Right ventricle myocardium superior (tissue), 1 donor: ENCODE measurements at regions not wholly inside any gene's neighbourhood (a gene's known extent, or its start where the extent isn't known, plus 50 kb on each side); places are given as distances from the start of the nearest gene placed in this dataset.

Experiments used
- ATAC-seq: fragments of 200-7000 bp; cut with Tn5 transposase; one replicate; pipeline ENCODE4 v1.9.1; 2020; ENCODE audit warnings: mild to moderate bottlenecking; ENCODE audit not compliant: poor library complexity
- DNase-seq: peaks from one replicate; pipeline ENCODE4 v3.0.0-alpha.2; 2020
- intact Hi-C: fragments of 100-400 bp; cut with DNase I; formaldehyde crosslinking; loops from one replicate; pipeline ENCODE4 v1.11.2; 2022
- donor health status: DM: no; HTN: yes; CAD: no; lungs with severe emphysema.

GRCh38 chr13:105063676-105064075, 1471.8 kb downstream of the EFNB2 start:
- DNase-seq, result no peak
- ATAC-seq, result no peak
- intact Hi-C loops, result no loop called here

DNA sequence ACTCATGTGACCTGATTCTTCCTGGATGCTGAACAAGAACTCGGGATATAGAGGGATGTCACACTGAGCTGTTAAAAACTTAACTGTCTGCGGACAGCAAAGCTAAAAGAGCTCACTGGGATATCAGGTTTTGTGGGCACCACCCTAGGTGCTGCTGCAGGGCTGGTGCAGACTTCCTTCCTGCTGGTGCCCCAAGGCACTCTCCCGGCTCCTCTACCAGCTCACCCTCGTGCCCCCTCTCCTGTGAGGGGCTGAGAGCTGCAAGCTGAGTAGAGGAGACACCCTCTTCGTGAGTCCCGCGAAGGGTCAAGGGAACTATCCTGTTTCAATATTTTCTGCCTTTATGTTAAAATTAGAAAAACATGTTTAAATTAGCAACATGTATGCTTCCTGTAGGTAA, 1475.7 kb downstream of the EFNB2 start:
- ATAC-seq (no peak), DNase-seq (no peak)
- intact Hi-C loops, result no loop called here

DNA sequence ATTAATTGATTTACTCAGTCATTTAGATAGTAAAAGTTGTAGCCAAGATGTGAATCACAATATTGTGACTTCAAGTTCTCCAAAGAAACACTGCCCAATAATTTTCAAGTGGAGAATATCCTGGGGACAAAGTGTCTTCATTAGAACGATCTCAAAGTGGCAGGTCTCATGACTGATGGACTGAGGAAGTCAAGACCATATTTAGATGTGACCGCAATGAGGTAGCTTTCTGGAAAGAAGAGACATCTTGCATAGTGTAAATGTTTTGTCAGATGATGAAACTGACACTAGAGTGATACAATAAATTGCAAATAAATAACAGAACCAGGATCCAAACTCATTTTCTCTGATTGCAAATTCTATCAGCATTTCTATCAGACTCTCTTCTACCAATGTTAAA, 1476.9 kb downstream of the EFNB2 start:
- intact Hi-C loops, result no loop called here
- ATAC-seq (no peak), DNase-seq (no peak)

GRCh38 chr13:105052711-105053110, 1482.8 kb downstream of the EFNB2 start:
- ATAC-seq (no peak), DNase-seq (no peak)
- intact Hi-C loops, result no loop called here

GRCh38 chr13:105050686-105051085, 1484.8 kb downstream of the EFNB2 start:
- ATAC-seq (no peak), DNase-seq (no peak)
- intact Hi-C loops, result no loop called here

- intact Hi-C loops, result no loop called here
- ATAC-seq (no peak), DNase-seq (no peak)
Observed at GRCh38 chr13:105048677-105049076, 1486.8 kb downstream of the EFNB2 start.

GRCh38 chr13:105047676-105048295, 1487.7 kb downstream of the EFNB2 start:
- intact Hi-C loops, result no loop called here
- no peak for ATAC-seq
- no peak for DNase-seq

GRCh38 chr13:105037110-105037509, 1498.4 kb downstream of the EFNB2 start:
- intact Hi-C loops, result no loop called here
- no peak for DNase-seq
- ATAC-seq, result no peak

DNA sequence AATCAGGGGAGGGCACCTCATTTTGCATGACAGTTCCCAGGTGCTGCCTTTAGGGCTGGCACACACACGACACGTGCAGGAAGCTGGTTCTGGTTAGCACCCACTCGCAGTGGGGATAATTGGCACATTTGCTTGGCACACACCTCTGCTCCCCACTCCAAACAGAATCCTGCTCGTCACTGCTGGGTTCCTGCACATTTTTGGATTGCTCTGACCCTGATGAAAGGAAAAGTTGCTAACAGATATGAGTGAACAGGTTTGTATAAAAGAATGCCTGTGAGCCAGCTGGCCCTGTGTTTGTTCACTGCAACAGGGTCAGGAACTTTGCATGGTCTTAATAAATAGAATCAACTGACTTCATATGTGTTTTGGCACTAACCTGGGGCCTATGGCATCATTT, 1500.4 kb downstream of the EFNB2 start:
- intact Hi-C loops, result no loop called here
- ATAC-seq (no peak), DNase-seq (no peak)

DNA sequence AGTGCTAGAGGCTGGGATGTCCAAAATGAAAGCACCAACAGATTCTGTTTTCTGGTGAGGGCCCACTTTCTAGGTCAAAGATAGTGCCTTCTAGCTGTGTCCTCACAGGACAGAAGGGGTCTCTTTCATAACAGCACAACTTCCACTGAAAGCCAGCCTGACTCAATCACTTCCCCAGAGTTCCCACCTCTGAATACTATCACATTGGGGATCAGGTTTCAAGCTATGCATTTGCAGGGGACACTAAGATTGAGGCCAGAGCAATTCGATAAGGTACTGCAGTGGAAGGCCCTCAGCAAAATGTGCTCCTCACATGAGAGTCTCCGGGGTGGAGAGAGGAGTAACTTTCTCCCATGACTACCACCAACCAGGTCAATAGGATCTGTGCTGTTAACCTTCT, 1501.5 kb downstream of the EFNB2 start:
- no peak for ATAC-seq
- intact Hi-C loops, result no loop called here
- no peak for DNase-seq

GRCh38 chr13:105031306-105031705, 1504.2 kb downstream of the EFNB2 start:
- intact Hi-C loops, result no loop called here
- DNase-seq (no peak), ATAC-seq (no peak)

- no peak for DNase-seq
- no peak for ATAC-seq
- intact Hi-C loops, result no loop called here
Observed at GRCh38 chr13:105030851-105031250, 1504.6 kb downstream of the EFNB2 start.

DNA sequence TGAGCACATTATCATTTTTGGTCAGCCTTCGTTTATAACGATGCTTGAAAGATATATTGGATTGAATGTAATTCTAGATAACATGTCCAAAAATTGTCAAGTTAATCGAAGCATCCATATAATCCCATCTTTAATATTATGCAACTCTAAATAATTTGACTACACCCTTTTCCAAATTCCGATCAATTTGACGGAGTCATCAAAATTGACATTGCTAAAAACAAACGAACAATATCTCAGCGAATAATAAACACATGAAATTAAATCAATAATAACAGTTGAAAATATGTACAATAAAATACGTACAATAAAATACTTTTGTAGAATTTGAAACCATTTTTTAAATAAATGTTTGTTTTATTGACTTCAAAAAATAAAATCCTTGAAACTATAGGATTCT, 1516.4 kb downstream of the EFNB2 start:
- ATAC-seq (no peak), DNase-seq (no peak)
- intact Hi-C loops, result no loop called here

- ATAC-seq, result no peak
- DNase-seq, result no peak
- intact Hi-C loops, result no loop called here
Observed at GRCh38 chr13:105016266-105016665, 1519.2 kb downstream of the EFNB2 start.

- intact Hi-C loops, result no loop called here
- no peak for ATAC-seq
- DNase-seq, result no peak
Observed at GRCh38 chr13:105008604-105009003, 1526.9 kb downstream of the EFNB2 start.

DNA sequence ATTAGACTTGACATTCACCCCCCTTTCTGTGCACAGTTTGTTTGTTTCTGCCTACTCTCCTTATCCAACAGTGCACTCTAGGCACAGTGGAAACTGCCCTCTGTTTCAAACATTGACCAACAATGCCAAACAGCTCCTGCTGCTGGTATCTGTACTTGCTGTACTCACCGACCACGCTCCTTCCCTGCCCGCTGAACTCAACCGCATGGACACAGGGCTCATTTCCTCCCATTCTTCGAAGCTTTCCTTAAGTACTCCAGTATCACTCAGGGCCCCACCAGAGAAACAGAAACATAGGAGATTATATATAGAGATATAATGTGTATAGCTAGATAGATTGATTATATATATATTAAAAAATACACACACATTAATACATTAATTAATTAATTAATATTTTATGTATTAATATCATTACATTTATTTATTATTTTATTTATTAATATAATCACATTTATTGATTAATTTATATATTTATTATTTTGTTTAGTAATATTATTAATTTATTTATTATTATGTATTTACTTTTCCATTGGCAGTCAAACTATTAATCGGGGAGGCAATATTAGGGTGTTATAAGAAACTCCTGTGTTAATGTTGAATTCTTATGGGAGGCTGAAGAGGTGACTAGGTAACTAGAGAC, 1528.2 kb downstream of the EFNB2 start:
- intact Hi-C loops, result no loop called here
- DNase-seq (no peak), ATAC-seq (no peak)

- intact Hi-C loops, result no loop called here
- ATAC-seq (no peak), DNase-seq (no peak)
Observed at GRCh38 chr13:104996022-104996421, 1539.4 kb downstream of the EFNB2 start.

GRCh38 chr13:104993708-104994107, 1541.8 kb downstream of the EFNB2 start:
- DNase-seq (no peak), ATAC-seq (no peak)
- intact Hi-C loops, result no loop called here

GRCh38 chr13:104987621-104988020, 1547.8 kb downstream of the EFNB2 start:
- intact Hi-C loops, result no loop called here
- no peak for ATAC-seq
- DNase-seq, result no peak

DNA sequence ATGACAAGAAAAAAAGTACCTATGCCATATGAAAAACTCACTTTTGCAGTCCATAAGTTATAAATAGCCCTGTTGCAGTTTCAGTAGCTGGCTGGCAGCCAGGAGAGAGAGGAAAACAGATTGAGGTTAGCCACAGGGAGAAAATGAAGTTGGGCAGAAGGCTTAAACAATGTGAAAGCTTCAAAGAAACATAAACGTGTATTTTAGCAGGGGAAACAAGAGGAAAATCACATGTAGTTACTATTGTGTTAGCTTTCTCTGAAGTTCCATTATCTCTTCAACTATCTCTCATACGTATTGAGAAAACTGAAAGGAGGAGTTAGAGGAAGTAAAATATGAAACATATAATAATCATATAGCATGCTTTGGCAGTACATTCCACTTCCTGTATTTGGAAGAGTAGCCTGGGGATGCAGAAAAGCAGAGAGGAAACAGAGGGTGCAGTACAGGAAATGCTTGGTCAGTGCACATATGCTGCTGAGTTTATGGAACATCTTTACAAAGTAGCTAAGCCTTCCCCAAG, 1551.1 kb downstream of the EFNB2 start:
- intact Hi-C loops, result no loop called here
- ATAC-seq, result peak; percentile 67
- DNase-seq, result peak; percentile 51

- intact Hi-C loops, result no loop called here
- ATAC-seq (no peak), DNase-seq (no peak)
Observed at GRCh38 chr13:104983601-104984000, 1551.9 kb downstream of the EFNB2 start.
